Ishikawa (cell line): ENCODE measurements at regions not wholly inside any gene's neighbourhood (a gene's known extent, or its start where the extent isn't known, plus 50 kb on each side); places are given as distances from the start of the nearest gene placed in this dataset.

ENCODE experiments used
- CEBPB ChIP-seq: IDR thresholded peaks from 2 replicates; pipeline ENCODE4 v1.6.1; 2012
- CREB1 ChIP-seq: IDR thresholded peaks from 2 replicates; pipeline ENCODE4 v1.6.1; 2012; ENCODE audit warnings: low read depth
- EGR1 ChIP-seq: IDR thresholded peaks from 2 replicates; pipeline ENCODE4 v1.6.1; 2012
- EP300 ChIP-seq: IDR thresholded peaks from 2 replicates; pipeline ENCODE4 v1.6.1; 2012; ENCODE audit warnings: borderline replicate concordance
- FOXM1 ChIP-seq: IDR thresholded peaks from 2 replicates; pipeline ENCODE4 v1.6.1; 2012; ENCODE audit warnings: low read depth, borderline replicate concordance
- NFIC ChIP-seq: IDR thresholded peaks from 2 replicates; pipeline ENCODE4 v1.6.1; 2012
- RAD21 ChIP-seq: IDR thresholded peaks from 2 replicates; pipeline ENCODE4 v1.6.1; 2012; ENCODE audit warnings: low read depth
- REST ChIP-seq: IDR thresholded peaks from 2 replicates; pipeline ENCODE4 v1.6.1; 2012; ENCODE audit warnings: low read depth, mild to moderate bottlenecking
- TAF1 ChIP-seq: IDR thresholded peaks from 2 replicates; pipeline ENCODE4 v1.6.1; 2012; ENCODE audit warnings: low read depth, mild to moderate bottlenecking
- TCF12 ChIP-seq: IDR thresholded peaks from 2 replicates; pipeline ENCODE4 v1.6.1; 2012; ENCODE audit warnings: low read depth
- TEAD4 ChIP-seq: IDR thresholded peaks from 2 replicates; pipeline ENCODE4 v1.6.1; 2012
- YY1 ChIP-seq: IDR thresholded peaks from 2 replicates; pipeline ENCODE4 v1.6.1; 2012; ENCODE audit warnings: low read depth
- ZBTB7A ChIP-seq: IDR thresholded peaks from 2 replicates; pipeline ENCODE4 v1.6.1; 2012; ENCODE audit warnings: low read depth
- TF ChIP-seq, protein P1 (sequence below): IDR thresholded peaks from 2 replicates; pipeline ENCODE4 v1.6.1; 2012
- TF ChIP-seq, protein P2 (sequence below): IDR thresholded peaks from 2 replicates; pipeline ENCODE4 v1.6.1; 2012

DNA sequence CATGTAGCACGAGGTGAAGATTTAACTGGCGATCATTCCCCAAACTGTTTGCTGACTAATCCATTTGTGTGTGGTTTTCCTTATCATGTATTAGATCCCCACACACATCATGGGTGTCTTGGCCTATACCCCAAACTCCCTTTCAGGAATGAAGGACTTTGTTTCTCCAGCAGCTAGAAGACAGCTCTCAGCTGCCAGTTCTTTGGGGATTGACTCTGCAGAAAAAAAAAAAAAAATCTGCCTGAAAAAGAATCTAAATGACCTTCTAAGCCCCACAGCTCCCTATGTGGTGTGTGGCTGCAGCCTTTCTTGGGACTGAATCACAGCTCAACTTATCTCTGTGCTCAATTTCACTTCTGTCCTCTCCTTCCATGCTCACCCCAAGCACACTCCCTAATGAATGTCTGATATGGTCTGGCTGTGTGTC is 256.3 kb upstream of the DUSP10 start:
- TF ChIP-seq REST (no peak), CREB1 (no peak), NFIC (no peak), ZBTB7A (no peak), TEAD4 (no peak), TAF1 (no peak), EGR1 (no peak), FOXM1 (no peak), TCF12 (no peak), RAD21 (no peak), CEBPB (no peak)
- TF ChIP-seq, protein P1, sequence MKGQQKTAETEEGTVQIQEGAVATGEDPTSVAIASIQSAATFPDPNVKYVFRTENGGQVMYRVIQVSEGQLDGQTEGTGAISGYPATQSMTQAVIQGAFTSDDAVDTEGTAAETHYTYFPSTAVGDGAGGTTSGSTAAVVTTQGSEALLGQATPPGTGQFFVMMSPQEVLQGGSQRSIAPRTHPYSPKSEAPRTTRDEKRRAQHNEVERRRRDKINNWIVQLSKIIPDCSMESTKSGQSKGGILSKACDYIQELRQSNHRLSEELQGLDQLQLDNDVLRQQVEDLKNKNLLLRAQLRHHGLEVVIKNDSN: no peak
- TF ChIP-seq, protein P2, sequence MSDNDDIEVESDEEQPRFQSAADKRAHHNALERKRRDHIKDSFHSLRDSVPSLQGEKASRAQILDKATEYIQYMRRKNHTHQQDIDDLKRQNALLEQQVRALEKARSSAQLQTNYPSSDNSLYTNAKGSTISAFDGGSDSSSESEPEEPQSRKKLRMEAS: no peak

GRCh38 chr1:221994939-221995338 is 253.1 kb upstream of the DUSP10 start:
- TF ChIP-seq EGR1: no peak
- no peak for TF ChIP-seq TEAD4
- TF ChIP-seq NFIC: no peak
- TF ChIP-seq FOXM1: no peak
- TF ChIP-seq CREB1: no peak
- no peak for TF ChIP-seq ZBTB7A
- no peak for TF ChIP-seq CEBPB

- TF ChIP-seq, protein P1: no peak
- TF ChIP-seq NFIC (no peak), RAD21 (no peak)
Observed at GRCh38 chr1:221994274-221994698, 252.4 kb upstream of the DUSP10 start.

GRCh38 chr1:221993444-221993948 is 251.6 kb upstream of the DUSP10 start:
- TF ChIP-seq TEAD4 (no peak), ZBTB7A (no peak), EGR1 (no peak), NFIC (no peak), RAD21 (no peak), CREB1 (no peak), TCF12 (no peak), REST (no peak), CEBPB (no peak), FOXM1 (no peak), TAF1 (no peak), EP300 (no peak), YY1 (no peak)
- TF ChIP-seq, protein P1: no peak
- TF ChIP-seq, protein P2: no peak

- TF ChIP-seq TCF12: no peak
- TF ChIP-seq EP300: no peak
- TF ChIP-seq YY1: no peak
- TF ChIP-seq RAD21: no peak
- no peak for TF ChIP-seq CREB1
- TF ChIP-seq ZBTB7A: no peak
- no peak for TF ChIP-seq FOXM1
- TF ChIP-seq TEAD4: no peak
- no peak for TF ChIP-seq CEBPB
- TF ChIP-seq, protein P1: no peak
- TF ChIP-seq NFIC: no peak
Observed at GRCh38 chr1:221992427-221992826, 250.5 kb upstream of the DUSP10 start.
